ENCODE measurements at regions not wholly inside any gene's neighbourhood (a gene's known extent, or its start where the extent isn't known, plus 50 kb on each side); places are given as distances from the start of the nearest gene placed in this dataset.

DNA sequence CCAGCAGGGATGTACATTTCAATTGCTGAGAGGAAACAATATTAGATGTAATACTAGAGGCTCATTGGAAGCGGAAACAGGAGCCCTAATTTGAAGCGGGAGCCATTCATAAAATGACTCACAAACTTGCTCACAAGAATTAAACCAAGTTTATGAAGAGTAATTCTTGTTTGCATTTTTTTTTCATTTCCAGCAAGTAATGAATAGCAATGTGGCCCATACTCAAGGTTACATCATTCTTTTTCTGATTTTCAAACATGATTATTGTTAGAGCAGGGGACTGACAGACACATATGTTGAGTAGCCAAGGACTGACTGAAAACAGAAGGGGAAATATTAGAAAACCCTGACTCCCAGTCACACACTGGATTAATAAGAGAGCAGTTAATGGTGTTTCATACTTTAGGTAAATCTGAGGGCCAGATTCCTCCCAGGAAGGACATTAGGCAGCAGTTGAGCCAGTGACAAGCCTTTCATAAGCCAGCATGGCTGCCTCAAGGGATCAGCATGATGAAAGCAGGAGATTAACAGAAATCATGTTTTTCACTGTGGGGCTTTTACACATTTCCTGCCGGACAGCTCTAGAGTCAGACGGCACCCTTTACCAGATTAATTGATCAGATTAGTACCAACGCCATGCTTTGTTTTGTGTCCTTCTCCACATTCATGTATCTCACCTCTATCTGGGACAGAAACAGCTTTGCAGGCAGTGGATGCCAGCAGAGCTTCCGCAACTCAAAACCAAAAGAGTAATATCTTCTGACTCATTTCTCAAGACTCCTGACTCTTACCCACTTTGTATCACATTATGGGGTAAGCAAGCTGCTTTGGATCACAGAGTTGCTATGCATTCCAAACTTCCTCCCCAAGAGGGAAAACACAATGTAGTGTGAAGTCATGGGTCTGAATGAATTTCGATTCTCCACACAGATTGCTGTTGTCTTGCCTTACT lies 831.6 kb downstream of the KCNA4 start:
- TF ChIP-seq, protein P1, sequence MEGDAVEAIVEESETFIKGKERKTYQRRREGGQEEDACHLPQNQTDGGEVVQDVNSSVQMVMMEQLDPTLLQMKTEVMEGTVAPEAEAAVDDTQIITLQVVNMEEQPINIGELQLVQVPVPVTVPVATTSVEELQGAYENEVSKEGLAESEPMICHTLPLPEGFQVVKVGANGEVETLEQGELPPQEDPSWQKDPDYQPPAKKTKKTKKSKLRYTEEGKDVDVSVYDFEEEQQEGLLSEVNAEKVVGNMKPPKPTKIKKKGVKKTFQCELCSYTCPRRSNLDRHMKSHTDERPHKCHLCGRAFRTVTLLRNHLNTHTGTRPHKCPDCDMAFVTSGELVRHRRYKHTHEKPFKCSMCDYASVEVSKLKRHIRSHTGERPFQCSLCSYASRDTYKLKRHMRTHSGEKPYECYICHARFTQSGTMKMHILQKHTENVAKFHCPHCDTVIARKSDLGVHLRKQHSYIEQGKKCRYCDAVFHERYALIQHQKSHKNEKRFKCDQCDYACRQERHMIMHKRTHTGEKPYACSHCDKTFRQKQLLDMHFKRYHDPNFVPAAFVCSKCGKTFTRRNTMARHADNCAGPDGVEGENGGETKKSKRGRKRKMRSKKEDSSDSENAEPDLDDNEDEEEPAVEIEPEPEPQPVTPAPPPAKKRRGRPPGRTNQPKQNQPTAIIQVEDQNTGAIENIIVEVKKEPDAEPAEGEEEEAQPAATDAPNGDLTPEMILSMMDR (conservative IDR thresholded peaks at IDR 0.05; ENCODE audit: low read length): no peak
- TF ChIP-seq EZH2phosphoT487 (IDR thresholded peaks at IDR 0.05; ENCODE audit: borderline replicate concordance): no peak

Measured in Loucy (cell line).